GM23248 (cell line): ENCODE measurements at regions not wholly inside any gene's neighbourhood (a gene's known extent, or its start where the extent isn't known, plus 50 kb on each side); places are given as distances from the start of the nearest gene placed in this dataset.
A peak's percentile ranks its signal among the peaks of the same experiment; 100 is the strongest.

Source experiments
- DNase-seq: peaks from one replicate; pipeline ENCODE4 v3.0.0-alpha.2; 2015
- H2AFZ ChIP-seq: fragments of 200-600 bp; sonication (generic); 2 replicates; pipeline ENCODE4 v1.6.1; 2016; ENCODE audit warnings: antibody characterized with exemption
- H3F3A ChIP-seq: fragments of 200-600 bp; sonication (generic); 2 replicates; pipeline ENCODE4 v1.6.1; 2016; ENCODE audit warnings: mild to moderate bottlenecking, antibody characterized with exemption, mixed run types; ENCODE audit not compliant: insufficient read depth
- H3K27ac ChIP-seq: fragments of 200-600 bp; sonication (generic); 2 replicates; pipeline ENCODE4 v1.5.1; 2016; ENCODE audit warnings: mild to moderate bottlenecking
- H3K27me3 ChIP-seq: fragments of 200-600 bp; sonication (generic); replicated peaks from 2 replicates; pipeline ENCODE4 v1.6.1; 2016; ENCODE audit warnings: mild to moderate bottlenecking; ENCODE audit not compliant: insufficient read depth
- H3K36me3 ChIP-seq: fragments of 200-600 bp; sonication (generic); 2 replicates; pipeline ENCODE4 v1.6.1; 2016; ENCODE audit warnings: low read depth, mild to moderate bottlenecking
- H3K4me1 ChIP-seq: fragments of 200-600 bp; sonication (generic); 2 replicates; pipeline ENCODE4 v1.6.1; 2016; ENCODE audit warnings: mild to moderate bottlenecking; ENCODE audit not compliant: insufficient read depth
- H3K4me2 ChIP-seq: fragments of 200-600 bp; sonication (generic); one replicate; pipeline ENCODE4 v1.6.1; 2016; ENCODE audit warnings: mild to moderate bottlenecking; ENCODE audit not compliant: unreplicated experiment
- H3K4me3 ChIP-seq: fragments of 200-600 bp; sonication (generic); 2 replicates; pipeline ENCODE4 v1.5.1; 2016; ENCODE audit warnings: mild to moderate bottlenecking
- H3K79me2 ChIP-seq: fragments of 200-600 bp; sonication (generic); 2 replicates; pipeline ENCODE4 v1.6.1; 2016; ENCODE audit warnings: mild to moderate bottlenecking; ENCODE audit not compliant: insufficient read depth
- H3K9ac ChIP-seq: fragments of 200-600 bp; sonication (generic); 2 replicates; pipeline ENCODE4 v1.6.1; 2016; ENCODE audit warnings: mild to moderate bottlenecking
- H3K9me2 ChIP-seq: fragments of 200-600 bp; sonication (generic); 2 replicates; pipeline ENCODE4 v1.6.1; 2016; ENCODE audit warnings: mixed run types, mild to moderate bottlenecking, moderate library complexity; ENCODE audit not compliant: insufficient read depth
- H3K9me3 ChIP-seq: fragments of 200-600 bp; sonication (generic); one replicate; pipeline ENCODE4 v1.6.1; 2017; ENCODE audit warnings: low read depth
- H4K20me1 ChIP-seq: fragments of 200-600 bp; sonication (generic); 2 replicates; pipeline ENCODE4 v1.6.0; 2016; ENCODE audit not compliant: insufficient read depth
- EZH2 ChIP-seq: fragments of 200-600 bp; sonication (generic); IDR thresholded peaks from 2 replicates; pipeline ENCODE4 v1.6.1; 2018; ENCODE audit warnings: antibody characterized with exemption, mild to moderate bottlenecking; ENCODE audit not compliant: insufficient read depth, poor library complexity, severe bottlenecking
- EZH2phosphoT487 ChIP-seq: fragments of 200-600 bp; sonication (generic); IDR thresholded peaks from 2 replicates; pipeline ENCODE4 v1.6.1; 2018; ENCODE audit warnings: antibody characterized with exemption, moderate library complexity, mild to moderate bottlenecking, low read depth; ENCODE audit not compliant: insufficient read depth
- WGBS, 2 experiments: methylation state at CpG; one replicate each; pipeline ENCODE4 v1.1.6; 2015 to 2017; ENCODE audit warnings: low lambda C conversion rate in 2 of 2, low coverage in 1 of 2; ENCODE audit errors: missing lambda C conversion rate in 2 of 2; 5-methylcytosine and 5-hydroxymethylcytosine counted together
- in situ Hi-C: fragments of 300-500 bp; cut with MboI; formaldehyde crosslinking; loops from 2 replicates; pipeline ENCODE4 v1.15.0; 2020

DNA sequence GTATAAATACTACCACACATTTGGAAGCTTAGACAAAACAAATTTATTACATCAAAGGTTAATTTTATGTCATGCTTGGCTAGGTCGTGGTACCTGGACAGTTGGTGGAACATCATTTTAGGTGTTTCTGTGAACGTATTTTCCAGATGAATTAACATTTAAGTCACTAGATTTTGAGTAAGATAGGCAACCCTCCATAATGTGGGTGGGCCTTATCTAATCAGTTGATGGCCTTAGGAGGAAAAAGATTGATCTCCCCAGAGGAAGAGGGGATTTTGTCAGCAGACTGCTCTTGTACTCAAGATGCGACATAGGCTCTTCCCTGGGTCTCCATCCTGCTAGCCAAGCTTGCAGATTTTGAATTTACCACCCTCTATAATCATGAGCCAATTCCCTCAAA, 85.0 kb downstream of the RPRM start:
- Histone ChIP-seq H3K9me3 (no peaks in the 10 kb centered on the region), H3K9me2 (no peaks in the 10 kb centered on the region), H2AFZ (no peak overlapping the region), H3F3A (no peaks in the 10 kb centered on the region), H3K4me3 (no peak overlapping the region), H3K4me2 (no peak overlapping the region), H3K9ac (no peak overlapping the region), H3K79me2 (no peaks in the 10 kb centered on the region), H4K20me1 (no peaks in the 10 kb centered on the region), H3K27ac (no peak overlapping the region), H3K4me1 (no peaks in the 10 kb centered on the region), H3K36me3 (no peaks in the 10 kb centered on the region), H3K27me3 (no peaks in the 10 kb centered on the region)
- in situ Hi-C loops: no loop called here
- no peak for TF ChIP-seq EZH2phosphoT487
- TF ChIP-seq EZH2: no peak
- DNase-seq: no peak
- 8 to 15% methylated on average over 3 of the region's 3 CpGs for WGBS, 2 experiments

- no peak for TF ChIP-seq EZH2phosphoT487
- no peak for TF ChIP-seq EZH2
- DNase-seq: no peak
- in situ Hi-C loops: no loop called here
- no peaks in the 10 kb centered on the region for H3F3A ChIP-seq
- H3K27me3 ChIP-seq: no peaks in the 10 kb centered on the region
- no peaks in the 10 kb centered on the region for H3K9me2 ChIP-seq
- no peaks in the 10 kb centered on the region for H3K36me3 ChIP-seq
- no peak overlapping the region for H3K4me2 ChIP-seq
- H3K27ac ChIP-seq: no peak overlapping the region
- H3K9ac ChIP-seq: no peak overlapping the region
- no peaks in the 10 kb centered on the region for H3K4me1 ChIP-seq
- no peak overlapping the region for H3K4me3 ChIP-seq
- H3K79me2 ChIP-seq: no peaks in the 10 kb centered on the region
- no peak overlapping the region for H2AFZ ChIP-seq
- no peaks in the 10 kb centered on the region for H3K9me3 ChIP-seq
- no peaks in the 10 kb centered on the region for H4K20me1 ChIP-seq
- 29 to 36% methylated on average over 5 of the region's 5 CpGs for WGBS, 2 experiments
Measured at GRCh38 chr2:153391131-153391530, 87.4 kb downstream of the RPRM start.

DNA sequence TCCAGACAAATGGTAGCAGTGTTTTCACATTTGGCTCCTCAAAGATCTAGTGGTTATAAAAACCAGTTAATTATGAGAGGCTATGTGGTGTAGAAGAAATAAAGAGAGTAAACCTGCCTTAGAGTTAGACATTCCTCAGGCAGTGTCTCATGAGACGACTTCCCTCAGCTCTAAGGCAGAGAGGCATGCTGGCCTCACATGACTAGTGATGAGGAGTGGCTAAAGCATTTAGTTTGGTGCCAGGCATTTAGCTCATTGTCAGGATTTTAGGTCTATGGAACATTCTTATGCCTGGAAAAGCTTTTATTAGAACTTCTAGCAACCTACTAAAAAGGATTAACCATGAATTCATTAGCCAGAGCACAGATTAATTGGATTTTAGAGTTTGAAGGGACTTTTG, 90.3 kb downstream of the RPRM start:
- Histone ChIP-seq H3K4me3 (no peak overlapping the region), H3K4me1 (no peaks in the 10 kb centered on the region), H3K9me2 (no peaks in the 10 kb centered on the region), H3K4me2 (no peak overlapping the region), H3F3A (no peaks in the 10 kb centered on the region), H3K36me3 (no peaks in the 10 kb centered on the region), H3K9me3 (no peaks in the 10 kb centered on the region), H3K27ac (no peak overlapping the region), H3K27me3 (no peaks in the 10 kb centered on the region), H2AFZ (no peak overlapping the region), H3K79me2 (no peaks in the 10 kb centered on the region), H3K9ac (no peak overlapping the region), H4K20me1 (no peaks in the 10 kb centered on the region)
- peak; percentile 10 for DNase-seq
- no peak for TF ChIP-seq EZH2phosphoT487
- no peak for TF ChIP-seq EZH2
- in situ Hi-C loops: no loop called here
- WGBS, 2 experiments: 0 to 5% methylated on average over 1 of the region's 1 CpG

DNA sequence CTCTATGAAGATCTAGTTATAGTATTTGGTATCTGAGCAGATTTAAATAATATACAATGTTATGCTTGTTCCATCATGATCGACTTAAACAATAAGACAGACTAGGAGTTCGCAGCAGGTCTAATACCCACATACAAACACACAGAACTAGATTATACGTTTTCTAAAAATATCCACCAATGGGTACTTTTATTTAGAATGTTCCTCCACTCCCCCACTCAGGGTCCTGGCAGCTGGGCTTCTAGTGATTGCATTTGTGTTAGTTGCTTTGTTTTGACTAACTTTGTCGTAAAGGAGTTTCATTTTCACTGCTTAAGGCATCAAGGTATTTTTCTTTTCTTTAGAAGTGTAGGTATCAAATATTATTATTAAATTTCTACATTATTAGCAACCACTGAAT, 91.4 kb downstream of the RPRM start:
- no peaks in the 10 kb centered on the region for H3K79me2 ChIP-seq
- WGBS, 2 experiments: 30% methylated on average over 4 of the region's 4 CpGs
- H3K4me1 ChIP-seq: no peaks in the 10 kb centered on the region
- H3K36me3 ChIP-seq: no peaks in the 10 kb centered on the region
- H3K4me3 ChIP-seq: no peak overlapping the region
- H2AFZ ChIP-seq: no peak overlapping the region
- no peaks in the 10 kb centered on the region for H3F3A ChIP-seq
- in situ Hi-C loops: no loop called here
- no peak overlapping the region for H3K27ac ChIP-seq
- no peaks in the 10 kb centered on the region for H3K27me3 ChIP-seq
- H3K9me2 ChIP-seq: no peaks in the 10 kb centered on the region
- no peaks in the 10 kb centered on the region for H4K20me1 ChIP-seq
- H3K9me3 ChIP-seq: no peaks in the 10 kb centered on the region
- TF ChIP-seq EZH2phosphoT487 (no peak), EZH2 (no peak)
- DNase-seq: no peak
- no peak overlapping the region for H3K4me2 ChIP-seq
- H3K9ac ChIP-seq: no peak overlapping the region

GRCh38 chr2:153386481-153386897, 92.1 kb downstream of the RPRM start:
- whole genome bisulfite sequencing, 2 experiments: 3 to 7% methylated on average over 2 of the region's 2 CpGs
- no peak overlapping the region for H3K9ac ChIP-seq
- no peaks in the 10 kb centered on the region for H3F3A ChIP-seq
- in situ Hi-C loops: no loop called here
- DNase-seq: peak; percentile 10
- H3K79me2 ChIP-seq: no peaks in the 10 kb centered on the region
- no peak for TF ChIP-seq EZH2phosphoT487
- TF ChIP-seq EZH2: no peak
- H3K4me3 ChIP-seq: no peak overlapping the region
- no peak overlapping the region for H3K27ac ChIP-seq
- no peaks in the 10 kb centered on the region for H3K4me1 ChIP-seq
- H3K9me2 ChIP-seq: no peaks in the 10 kb centered on the region
- H2AFZ ChIP-seq: no peak overlapping the region
- no peaks in the 10 kb centered on the region for H3K36me3 ChIP-seq
- H3K9me3 ChIP-seq: no peaks in the 10 kb centered on the region
- no peaks in the 10 kb centered on the region for H4K20me1 ChIP-seq
- no peak overlapping the region for H3K4me2 ChIP-seq
- H3K27me3 ChIP-seq: no peaks in the 10 kb centered on the region
